ENCODE measurements at regions not wholly inside any gene's neighbourhood (a gene's known extent, or its start where the extent isn't known, plus 50 kb on each side); places are given as distances from the start of the nearest gene placed in this dataset.
"Not testable (repeated sequence)": the region's sequence is repeated elsewhere in the genome, so short reads cannot be mapped to it uniquely, and the experiment has no call there.

DNA sequence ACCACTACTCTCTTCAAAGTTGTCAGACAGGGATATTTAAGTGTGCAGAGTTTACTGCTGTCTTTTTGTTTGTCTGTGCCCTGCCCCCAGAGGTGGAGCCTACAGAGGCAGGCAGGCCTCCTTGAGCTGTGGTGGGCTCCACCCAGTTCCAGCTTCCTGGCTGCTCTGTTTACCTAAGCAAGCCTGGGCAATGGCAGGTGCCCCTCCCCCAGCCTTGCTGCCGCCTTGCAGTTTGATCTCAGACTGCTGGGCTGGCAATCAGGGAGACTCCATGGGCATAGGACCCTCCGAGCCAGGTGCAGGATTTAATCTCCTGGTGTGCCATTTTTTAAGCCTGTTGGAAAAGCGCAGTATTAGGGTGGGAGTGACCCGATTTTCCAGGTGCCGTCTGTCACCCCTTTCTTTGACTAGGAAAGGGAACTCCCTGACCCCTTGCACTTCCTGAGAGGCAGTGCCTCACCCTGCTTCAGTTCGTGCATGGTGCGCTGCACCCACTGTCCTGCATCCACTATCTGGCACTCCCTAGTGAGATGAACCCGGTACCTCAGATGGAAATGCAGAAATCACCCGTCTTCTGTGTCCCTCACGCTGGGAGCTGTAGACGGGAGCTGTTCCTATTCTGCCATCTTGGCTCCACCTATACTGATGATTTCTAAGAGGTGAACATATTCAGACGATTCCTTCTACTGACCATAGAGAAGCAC lies 167.6 kb downstream of the CXXC4 start:
- not testable (repeated sequence) for DNase-seq

DNA sequence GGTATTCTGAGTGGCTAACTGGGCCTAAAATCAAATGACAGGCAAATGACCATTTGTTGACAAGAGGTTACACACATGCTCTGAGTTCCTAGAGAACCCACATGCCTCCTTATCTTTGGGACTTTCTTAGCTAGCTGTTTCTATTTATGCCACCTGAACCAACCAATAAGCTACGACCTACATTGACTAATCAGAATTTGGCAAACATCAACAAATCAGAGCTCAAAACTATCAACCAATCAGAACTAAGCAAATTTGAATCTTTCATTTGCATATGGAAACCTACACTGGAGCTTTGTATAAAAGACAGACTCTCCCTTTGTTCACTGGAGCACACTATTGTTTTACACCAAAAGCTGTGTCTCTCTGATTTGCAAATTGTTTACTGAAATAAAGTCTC lies 192.0 kb downstream of the CXXC4 start:
- no peak for DNase-seq

DNA sequence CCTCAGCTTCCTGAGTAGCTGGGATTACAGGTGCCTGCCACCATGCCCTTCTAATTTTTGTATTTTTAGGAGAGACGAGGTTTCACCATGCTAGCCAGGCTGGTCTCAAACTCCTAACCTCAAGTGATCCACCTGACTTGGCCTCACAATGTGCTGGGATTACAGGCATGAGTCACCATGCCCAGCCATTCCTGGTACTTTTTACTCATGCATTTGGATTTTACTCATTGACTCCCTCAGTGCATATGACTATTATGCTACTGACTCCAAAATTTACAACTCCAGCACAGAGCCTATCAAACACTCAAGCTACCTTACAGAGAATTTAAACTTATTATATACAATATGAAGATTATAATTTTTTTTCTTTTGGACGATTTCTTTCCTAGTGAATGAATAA lies 199.9 kb downstream of the CXXC4 start:
- no peak for DNase-seq

DNA sequence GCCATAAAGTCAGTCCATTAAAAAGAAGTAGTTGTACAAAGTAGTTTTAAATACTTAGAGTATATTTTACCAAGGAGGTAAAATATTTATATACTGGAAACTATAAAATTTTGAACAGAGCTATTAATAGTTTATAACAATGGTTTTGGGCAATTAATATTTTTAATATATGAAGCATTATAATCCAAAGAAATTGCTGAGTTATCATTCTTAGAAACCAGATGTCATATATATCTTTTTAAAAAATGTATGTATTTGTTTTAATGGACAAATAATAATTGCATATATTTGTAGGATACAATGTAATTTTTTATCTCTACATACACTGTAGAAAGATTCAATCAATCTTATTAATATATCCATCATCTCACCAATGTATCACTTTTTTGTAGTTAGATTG lies 207.8 kb downstream of the CXXC4 start:
- DNase-seq: no peak

DNA sequence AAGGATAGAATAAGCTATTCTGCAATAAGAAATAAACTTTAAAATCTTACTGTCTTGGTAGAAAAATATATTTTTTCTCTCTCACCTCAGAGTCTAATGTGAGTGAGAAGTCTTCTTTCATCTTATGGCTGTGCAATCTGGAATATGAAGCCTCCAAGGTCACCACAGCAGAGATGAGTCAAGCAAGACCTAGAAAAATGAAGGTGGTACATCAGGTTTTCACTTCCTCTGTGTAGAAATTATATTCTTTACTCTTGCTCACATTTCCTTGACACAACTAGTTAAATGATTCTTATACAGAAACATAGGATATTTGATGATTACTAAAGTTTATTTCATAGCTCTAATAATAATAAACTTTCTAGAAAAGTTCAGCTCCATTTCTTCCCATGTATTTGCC lies 211.4 kb downstream of the CXXC4 start:
- DNase-seq: no peak

DNA sequence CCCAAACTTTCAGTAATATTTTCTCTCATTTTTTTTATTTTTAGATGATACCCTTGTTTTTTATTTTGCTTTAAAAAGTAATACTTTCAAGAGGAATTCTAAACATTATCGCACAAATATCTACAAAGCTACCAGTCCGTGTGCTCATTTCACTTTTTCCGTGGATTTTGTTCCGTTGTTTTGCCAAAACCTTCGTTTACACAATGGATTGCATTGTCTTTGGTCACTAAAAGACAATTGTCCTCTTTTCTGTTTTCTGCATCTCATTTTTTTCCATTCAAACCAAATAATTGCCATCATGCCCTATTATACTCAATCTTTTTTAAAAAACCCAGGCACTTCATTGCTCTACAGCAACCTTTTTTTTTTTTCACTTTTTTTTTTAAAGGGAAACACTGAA lies 214.9 kb downstream of the CXXC4 start:
- DNase-seq: no peak

DNA sequence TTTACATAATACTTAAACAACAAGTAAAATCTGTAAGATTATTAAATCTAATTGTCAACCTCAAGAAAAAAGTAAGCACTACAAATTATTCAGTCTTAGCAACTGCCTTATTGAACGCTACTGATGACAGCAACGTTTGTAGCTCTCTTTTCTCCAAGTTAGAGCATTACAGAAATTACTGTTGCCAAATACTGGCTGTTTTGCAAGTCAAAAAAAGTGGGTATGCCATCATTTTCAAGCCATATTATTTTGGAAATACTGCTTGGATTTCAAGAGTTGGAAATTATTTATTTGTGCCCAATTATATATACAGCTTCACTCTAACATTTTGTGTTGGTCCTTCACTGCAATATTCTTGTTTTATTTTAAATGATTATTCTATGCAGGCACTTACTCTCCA lies 221.7 kb downstream of the CXXC4 start:
- no peak for DNase-seq

DNA sequence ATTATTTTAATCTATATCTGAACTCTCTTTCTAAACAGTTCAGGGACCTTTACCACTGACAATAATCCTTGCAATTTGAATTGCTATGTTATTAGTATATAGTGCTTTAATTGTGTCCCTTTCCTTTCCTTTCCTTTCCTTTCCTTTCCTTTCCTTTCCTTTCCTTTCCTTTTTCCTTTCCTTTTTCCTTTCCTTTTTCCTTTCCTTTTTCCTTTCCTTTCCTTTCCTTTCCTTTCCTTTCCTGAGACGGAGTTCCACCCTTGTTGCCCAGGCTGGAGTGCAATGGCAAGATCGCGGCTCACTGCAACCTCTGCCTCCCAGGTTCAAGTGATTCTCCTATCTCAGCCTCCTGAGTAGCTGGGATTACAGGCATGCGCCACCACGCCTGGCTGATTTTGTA lies 225.1 kb downstream of the CXXC4 start:
- DNase-seq: not testable (repeated sequence)

DNA sequence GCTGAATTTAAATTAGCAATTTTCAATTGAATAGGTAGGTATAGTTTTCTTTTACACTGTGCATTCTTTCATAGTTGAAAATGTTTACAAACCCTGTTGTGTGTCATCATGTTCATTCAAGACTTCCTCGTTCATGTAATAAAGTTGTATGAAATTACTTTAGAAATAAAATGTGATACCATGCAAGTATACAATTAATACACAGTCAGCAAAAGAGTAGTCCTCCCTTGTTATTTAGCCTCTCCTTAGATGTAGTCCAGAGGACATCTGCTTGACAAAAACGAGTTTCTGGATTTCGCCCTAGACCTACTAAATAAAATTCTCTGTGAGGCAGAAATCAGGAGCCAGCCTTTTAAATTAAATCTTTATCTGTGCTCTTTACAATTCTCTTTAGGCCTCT lies 231.6 kb downstream of the CXXC4 start:
- DNase-seq: no peak

DNA sequence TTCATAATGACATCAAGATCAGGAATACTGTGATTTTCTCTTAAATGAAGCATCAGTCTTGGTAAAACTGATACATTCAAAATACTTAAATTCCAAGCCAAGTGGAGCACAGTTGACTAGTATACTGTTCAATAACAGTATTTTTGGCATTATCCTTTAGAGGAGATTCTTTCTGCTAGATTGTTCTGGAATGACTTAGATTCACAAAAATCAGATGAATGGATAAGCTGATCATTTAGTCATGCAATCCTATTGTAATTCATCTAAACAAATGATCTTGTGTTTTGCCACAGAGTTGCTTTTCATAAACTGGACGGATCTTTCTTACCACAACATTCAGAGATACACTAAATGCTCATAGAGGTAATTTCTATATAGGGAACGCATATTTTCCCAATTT lies 232.0 kb downstream of the CXXC4 start:
- DNase-seq: no peak

DNA sequence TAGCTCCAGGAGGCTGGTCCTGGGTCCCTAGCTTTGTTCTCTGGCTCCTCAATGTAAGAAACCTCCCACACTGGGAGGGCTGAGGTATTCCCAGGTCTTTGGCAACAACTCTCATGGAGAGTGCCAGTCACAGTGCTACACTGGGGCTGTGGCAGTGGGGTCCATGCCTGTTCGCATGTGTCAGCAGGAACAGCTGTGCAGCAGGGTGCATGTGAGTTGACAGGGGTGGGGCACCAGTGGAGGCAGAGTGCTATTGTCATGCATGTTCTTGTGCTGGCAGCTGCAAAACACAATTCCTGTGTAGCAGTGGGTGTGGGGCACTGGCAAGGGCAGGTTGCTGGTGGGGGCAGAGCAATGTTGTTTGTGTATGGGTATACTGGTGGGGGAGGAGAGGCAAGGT lies 246.0 kb downstream of the CXXC4 start:
- no peak for DNase-seq

DNA sequence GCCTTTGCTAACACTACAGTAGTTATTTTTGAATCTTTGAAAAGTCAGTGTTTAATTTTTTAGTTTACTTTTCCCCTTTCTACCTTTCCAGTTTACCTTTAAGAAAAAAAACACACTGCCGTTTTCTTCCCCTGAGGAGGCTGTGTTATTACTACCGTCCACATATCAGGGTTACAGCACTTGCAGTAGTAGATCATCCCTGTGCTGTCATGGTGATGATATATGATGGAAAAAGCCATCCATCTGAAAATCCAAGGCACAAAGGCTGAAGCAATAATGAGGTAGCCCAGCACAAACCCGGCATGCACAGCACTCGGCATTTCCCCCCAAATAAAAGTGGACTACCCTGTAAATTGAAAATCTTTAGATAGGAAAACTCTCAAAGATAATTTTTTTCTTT lies 258.7 kb downstream of the CXXC4 start:
- DNase-seq: no peak

DNA sequence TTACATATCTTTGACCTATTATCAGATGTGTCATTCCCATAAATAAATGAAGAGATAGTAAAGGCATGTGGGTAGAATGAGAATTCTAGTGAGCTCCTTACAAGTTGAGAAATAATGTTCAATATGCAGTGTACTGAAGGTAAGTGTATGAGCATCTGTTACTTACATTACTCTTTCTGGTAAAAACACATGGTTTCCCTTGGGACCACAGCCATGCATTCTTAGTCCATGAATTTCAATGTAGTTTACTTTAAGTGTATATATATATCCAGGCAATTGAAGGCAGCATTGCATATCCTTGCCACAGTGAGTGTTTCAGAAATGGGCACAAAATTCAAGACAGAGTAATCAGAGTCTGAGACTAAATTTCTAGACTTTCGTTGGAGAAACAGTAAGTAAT lies 277.2 kb downstream of the CXXC4 start:
- no peak for DNase-seq

DNA sequence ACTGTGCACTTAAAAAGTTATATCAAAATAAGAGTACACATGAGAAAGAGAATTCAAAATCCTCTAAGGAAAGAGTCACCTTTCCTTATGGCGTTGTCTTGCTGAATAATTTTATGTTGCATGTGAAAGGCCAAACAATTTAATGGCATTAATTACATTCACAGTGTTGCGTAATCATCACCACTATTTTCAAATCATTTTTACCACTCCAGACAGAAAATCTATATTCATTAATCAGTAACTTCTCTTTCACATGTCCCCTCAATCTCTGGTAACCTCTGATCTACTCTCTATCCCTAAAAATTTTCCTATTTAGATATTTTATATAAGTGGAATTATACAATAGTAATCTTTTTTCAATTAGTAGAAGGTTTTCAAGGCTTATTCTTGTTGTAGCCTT lies 283.0 kb downstream of the CXXC4 start:
- no peak for DNase-seq

DNA sequence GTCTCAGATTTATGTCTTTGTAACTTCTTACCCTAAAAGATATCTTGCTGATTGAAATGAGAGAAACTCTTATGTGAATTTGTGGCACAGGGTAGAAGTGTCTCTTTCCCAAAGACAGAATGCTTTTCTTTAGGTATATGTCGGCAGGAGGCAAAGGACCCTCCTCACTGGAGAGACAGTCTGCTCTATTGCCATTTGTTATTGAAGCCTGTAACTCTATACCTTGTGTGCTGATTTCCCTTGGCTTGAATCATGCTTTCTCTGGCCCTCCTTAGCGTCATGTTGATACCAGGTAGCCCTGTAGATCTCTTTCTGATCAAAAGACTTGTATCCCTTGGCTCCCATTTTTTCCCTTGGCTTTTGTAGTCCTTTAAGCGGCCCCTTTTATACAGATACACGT lies 284.3 kb downstream of the CXXC4 start:
- DNase-seq: no peak

DNA sequence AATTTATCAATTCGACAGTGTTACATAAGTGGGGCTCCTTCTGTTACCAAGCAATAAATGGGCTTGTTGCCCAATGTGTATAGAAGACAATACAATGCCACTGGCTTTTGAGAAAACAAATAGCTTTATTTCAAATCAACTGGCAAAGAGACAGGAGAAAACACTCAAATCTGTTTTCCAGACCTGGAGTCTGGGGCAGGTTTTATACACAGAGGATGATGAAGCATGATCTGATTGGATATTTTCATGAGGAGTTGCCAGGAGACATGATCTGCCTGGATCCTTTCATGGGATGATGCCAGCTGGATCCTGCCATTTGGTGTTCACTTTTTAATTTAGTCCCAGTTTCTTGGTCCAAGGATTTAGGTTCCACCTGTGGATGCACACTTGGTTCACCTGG lies 287.9 kb downstream of the CXXC4 start:
- no peak for DNase-seq

DNA sequence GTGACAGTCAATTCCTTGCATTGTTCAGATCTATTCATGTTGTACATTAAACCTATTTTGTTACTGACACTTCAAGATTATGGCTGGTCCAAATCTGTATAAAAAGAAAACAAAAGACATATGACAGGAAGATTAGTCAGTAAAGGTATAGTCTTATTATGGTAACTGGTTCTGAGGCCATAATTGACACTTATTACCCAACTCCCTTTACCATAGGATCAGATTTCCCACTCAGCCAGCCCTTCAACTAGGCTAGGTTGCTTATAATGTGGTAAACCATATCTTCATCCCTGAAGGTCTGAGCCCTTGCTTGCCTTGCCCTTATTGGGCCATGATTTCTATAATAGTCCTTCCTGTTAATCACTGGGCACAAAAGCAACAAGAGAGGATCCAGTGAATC lies 289.6 kb downstream of the CXXC4 start:
- no peak for DNase-seq

DNA sequence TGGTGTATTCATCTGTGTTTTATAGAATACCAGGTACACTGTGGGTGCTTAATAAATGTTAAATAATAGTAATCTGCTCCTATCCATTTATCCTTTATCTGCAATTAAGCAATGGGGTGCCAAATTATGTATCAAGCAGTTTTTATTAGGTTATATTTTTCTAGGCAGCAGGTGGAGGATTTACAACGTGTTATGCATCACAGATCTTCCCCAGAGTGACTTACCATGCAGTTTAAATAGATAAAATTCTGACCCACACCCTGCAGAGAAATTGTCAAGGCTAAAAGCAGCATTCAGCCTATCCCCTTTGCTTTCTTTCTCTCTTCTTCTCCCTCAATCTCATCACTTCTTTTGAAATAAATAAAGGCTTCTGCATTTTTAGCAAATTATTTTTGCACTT lies 306.4 kb downstream of the CXXC4 start:
- no peak for DNase-seq

DNA sequence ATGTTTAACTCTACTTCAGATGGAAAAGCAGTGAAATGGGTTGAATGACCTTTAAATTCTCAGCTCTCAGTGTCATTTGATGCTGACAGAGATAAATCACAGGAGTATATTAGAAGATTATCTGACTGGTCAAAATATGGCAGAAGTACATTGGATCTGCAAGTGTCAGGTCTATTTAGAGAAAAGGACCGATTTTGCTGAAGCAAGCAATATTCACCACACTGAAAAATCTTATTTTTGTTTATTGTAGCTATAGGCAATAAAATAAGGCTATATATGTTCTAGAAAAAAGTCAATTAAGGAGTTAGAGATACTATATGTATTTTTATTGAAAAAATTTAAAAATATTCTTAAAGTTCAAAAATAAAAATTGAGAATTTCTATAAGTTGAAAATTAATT lies 325.3 kb downstream of the CXXC4 start:
- DNase-seq: no peak

DNA sequence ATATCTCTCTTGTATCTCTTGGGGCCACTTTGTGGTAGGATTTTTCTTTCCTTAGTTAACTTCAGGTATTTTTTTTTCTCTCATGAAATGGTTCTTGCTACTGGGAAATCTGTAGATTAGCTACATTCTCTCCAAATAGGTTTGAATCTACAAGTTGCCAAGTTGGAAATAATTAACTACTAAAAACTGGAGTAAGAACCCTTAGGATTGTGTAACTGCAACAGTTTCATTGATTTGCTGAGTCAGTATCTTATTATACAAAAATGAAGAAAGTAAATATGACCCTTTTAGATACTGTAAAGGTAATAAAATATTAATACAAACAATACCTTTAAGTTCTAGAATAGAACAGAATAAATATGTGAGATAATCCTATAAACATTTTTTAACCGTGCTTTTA lies 327.9 kb downstream of the CXXC4 start:
- no peak for DNase-seq

DNA sequence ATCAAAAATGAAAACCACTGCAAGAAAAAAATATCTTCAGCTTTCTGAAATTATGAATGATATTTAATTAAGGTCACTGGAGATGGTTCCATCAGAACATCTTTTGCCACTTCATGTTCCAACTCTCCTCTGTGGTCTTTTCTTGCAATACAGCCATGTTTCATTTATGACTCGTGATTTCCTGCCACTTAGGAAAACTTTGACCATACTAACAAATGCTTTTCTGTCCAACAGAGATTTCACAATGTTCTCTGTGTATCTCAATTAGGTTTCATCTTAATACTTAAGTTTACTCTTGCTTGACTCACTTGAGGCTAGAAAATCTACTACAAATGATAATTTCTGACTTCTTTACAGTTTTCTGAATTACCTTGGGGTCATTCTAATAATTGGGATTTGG lies 330.9 kb downstream of the CXXC4 start:
- DNase-seq: no peak

DNA sequence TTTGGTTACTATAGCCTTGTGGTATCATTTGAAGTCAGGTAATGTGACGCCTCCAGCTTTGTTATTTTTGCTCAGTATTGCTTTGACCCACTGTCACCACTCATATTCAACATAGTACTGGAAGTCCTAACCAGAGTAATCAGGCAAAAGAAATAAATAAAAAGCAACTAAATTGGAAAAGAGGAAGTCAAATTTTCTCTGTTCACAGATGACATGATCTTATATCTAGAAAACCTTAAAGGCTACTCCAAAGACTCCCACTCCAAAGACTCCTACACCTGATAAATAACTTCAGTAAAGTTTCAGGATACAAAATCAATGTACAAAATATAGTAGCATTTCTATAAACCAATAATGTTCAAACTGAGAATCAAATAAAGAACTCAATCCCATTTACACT lies 348.6 kb downstream of the CXXC4 start:
- DNase-seq: no peak

DNA sequence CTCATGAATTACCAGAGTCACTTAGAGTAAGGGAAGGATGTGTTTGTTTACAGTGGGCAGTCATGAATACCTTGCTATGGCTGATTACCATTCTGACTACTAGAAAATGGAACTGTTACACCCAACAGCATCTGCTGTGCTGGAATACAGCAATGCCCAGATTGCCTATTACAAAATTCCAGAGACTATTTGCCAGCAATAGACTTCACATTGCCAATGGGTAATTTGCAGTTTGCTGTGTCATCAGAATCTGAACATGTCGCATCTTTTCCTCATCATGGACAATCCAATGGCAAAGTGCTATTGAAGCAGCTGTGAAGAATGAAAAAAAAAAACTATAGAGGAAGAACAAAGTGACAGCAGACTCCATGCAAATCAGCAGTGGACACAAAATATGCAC lies 356.6 kb downstream of the CXXC4 start:
- DNase-seq: no peak

DNA sequence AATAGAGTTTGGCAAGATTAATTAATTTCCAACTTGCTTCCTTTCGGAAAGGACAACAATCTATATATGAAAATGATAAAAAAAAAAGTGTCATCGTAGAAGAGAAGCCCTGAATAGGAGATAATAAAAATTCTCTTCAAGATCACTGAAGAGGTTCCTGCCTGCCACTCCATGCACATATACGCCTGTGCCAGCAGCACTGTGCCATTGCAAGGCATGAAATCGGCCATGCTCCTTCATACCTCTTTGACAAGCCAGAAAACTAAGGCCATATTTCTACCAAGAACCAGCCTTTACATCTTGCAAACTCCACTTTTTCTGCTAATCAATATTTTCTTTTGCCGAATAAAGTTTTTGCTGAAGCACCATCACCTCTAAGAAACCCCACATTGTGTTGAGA lies 365.5 kb downstream of the CXXC4 start:
- no peak for DNase-seq

DNA sequence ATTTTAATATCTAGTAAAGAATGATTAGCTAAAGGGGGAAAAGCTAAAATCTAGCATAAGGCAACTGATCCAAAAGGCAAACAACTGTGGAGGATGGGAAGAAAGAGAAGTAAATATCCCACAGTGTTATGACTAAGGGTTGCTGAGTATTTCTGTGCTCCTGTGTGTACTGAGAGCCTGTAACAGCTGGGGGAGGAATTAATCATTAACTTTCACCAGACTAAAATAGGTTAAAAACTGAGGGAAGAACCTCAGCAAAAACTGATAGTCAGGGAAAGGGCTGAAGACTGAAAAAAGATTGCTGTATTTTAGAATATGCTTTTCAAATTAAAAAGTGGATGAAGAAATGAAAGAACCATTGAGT lies 365.9 kb downstream of the CXXC4 start:
- no peak for DNase-seq
